ENCODE measurements at regions not wholly inside any gene's neighbourhood (a gene's known extent, or its start where the extent isn't known, plus 50 kb on each side); places are given as distances from the start of the nearest gene placed in this dataset.

GRCh38 chr7:52362521-52362920 is 672.9 kb upstream of the POM121L12 start:
- Histone ChIP-seq H2BK120ac (ENCODE audit: low read depth, low read length) (no peak overlapping the region), H4K20me1 (ENCODE audit: insufficient read depth, low read length) (no peaks in the 10 kb centered on the region), H2AK9ac (replicated peaks; ENCODE audit: low read depth, low read length, poor library complexity) (no peak overlapping the region), H2BK20ac (ENCODE audit: low read depth, low read length) (no peak overlapping the region), H2BK15ac (ENCODE audit: low read depth, low read length) (no peak overlapping the region), H2BK5ac (ENCODE audit: low read depth, low read length, poor library complexity, severe bottlenecking) (no peak overlapping the region), H3K56ac (ENCODE audit: extremely low read depth, insufficient read depth, low read length) (no peak overlapping the region), H3K18ac (ENCODE audit: low read depth, low read length) (no peak overlapping the region), H3K14ac (replicated peaks; ENCODE audit: low read depth, low read length) (no peak overlapping the region), H4K5ac (ENCODE audit: low read depth, low read length) (no peak overlapping the region), H3K27me3 (ENCODE audit: control insufficient read depth, insufficient read depth, low read length) (no peaks in the 10 kb centered on the region), H4K8ac (ENCODE audit: low read depth in 2 of 2, low read length in 2 of 2) (no peak overlapping the region), H3K4me1 (ENCODE audit: control insufficient read depth, insufficient read depth, low read length) (no peaks in the 10 kb centered on the region), H2AK5ac (ENCODE audit: low read depth, low read length) (no peak overlapping the region), H4K91ac (ENCODE audit: insufficient read depth, low read depth, low read length) (no peak overlapping the region), H3K9me1 (ENCODE audit: insufficient read depth, low read length) (no peaks in the 10 kb centered on the region), H3K27ac (ENCODE audit: insufficient read depth, low read length) (no peak overlapping the region), H3K36me3 (ENCODE audit: control insufficient read depth, insufficient read depth, low read length) (no peaks in the 10 kb centered on the region), H3K9ac (ENCODE audit: low read depth, low read length) (no peak overlapping the region), H3K4ac (ENCODE audit: low read depth, low read length) (no peak overlapping the region), H3K23ac (ENCODE audit: low read depth, low read length) (no peak overlapping the region), H3K9me3 (ENCODE audit: control insufficient read depth, insufficient read depth, low read length) (peaks cover 6% of the 10 kb centered on the region; the same call in 1 of the 2 replicates), H3K4me2 (ENCODE audit: low read depth, low read length) (no peak overlapping the region), H3K79me1 (ENCODE audit: low read depth in 1 of 2, low read length in 2 of 2) (no peaks in the 10 kb centered on the region), H3K4me3 (ENCODE audit: insufficient read depth, low read depth, low read length) (no peak overlapping the region), H2AFZ (replicated peaks; ENCODE audit: low read length, poor library complexity) (no peak overlapping the region)
- TF ChIP-seq SMC3 (IDR thresholded peaks at IDR 0.05; ENCODE audit: low read depth, low read length) (no peak), RFX5 (IDR thresholded peaks at IDR 0.05; ENCODE audit: low read depth, low read length) (no peak), POLR2A (IDR thresholded peaks at IDR 0.05; ENCODE audit: low read depth, low read length) (no peak), RAD21 (IDR thresholded peaks at IDR 0.05; ENCODE audit: low read length) (no peak), FOS (IDR thresholded peaks at IDR 0.05; ENCODE audit: low read depth, low read length) (no peak), CHD1 (IDR thresholded peaks at IDR 0.05; ENCODE audit: low read depth, low read length) (no peak), RCOR1 (IDR thresholded peaks at IDR 0.05; ENCODE audit: insufficient replicate concordance, low read length) (no peak), BHLHE40 (IDR thresholded peaks at IDR 0.05; ENCODE audit: low read depth, low read length) (no peak), MAFK (IDR thresholded peaks at IDR 0.05; ENCODE audit: low read depth, low read length) (no peak), CTCF (conservative IDR thresholded peaks at IDR 0.05; ENCODE audit: low read depth, low read length) (no peak), NFE2L2 (IDR thresholded peaks at IDR 0.05; ENCODE audit: low read depth, low read length) (no peak), USF2 (IDR thresholded peaks at IDR 0.05; ENCODE audit: low read depth, low read length) (no peak), ELK1 (IDR thresholded peaks at IDR 0.05; ENCODE audit: borderline replicate concordance, low read depth, low read length) (no peak), MAZ (IDR thresholded peaks at IDR 0.05; ENCODE audit: borderline replicate concordance, low read depth, low read length) (no peak), MXI1 (IDR thresholded peaks at IDR 0.05; ENCODE audit: borderline replicate concordance, low read depth, low read length) (no peak), CEBPB (IDR thresholded peaks at IDR 0.05; ENCODE audit: low read depth, low read length) (no peak)
- WGBS, 2 experiments (ENCODE audit: extremely low coverage in 2 of 2, insufficient read length in 1 of 2), result 73% methylated on average over 11 of the region's 19 CpGs; no CpG with 5 or more reads in 1 of the 2 experiments
- ChIA-PET CTCF (no interaction called here), POLR2A (ENCODE audit: unreplicated experiment) (no interaction called here)
- dilution Hi-C loops (cut with HindIII; ENCODE audit: low sequenced_read_pairs, unreplicated experiment), result no loop called here
- BruUV-seq (replicated peaks), result no TSS peak
- no peak for ATAC-seq (ENCODE audit: low read depth)
- in situ Hi-C loops (cut with MboI; ENCODE audit: low sequenced_read_pairs), result no loop called here
- intact Hi-C loops (cut with micrococcal nuclease), result no loop called here
- DNase-seq, result no peak
